Skeletal muscle satellite cell (primary cell): ENCODE measurements at regions not wholly inside any gene's neighbourhood (a gene's known extent, or its start where the extent isn't known, plus 50 kb on each side); places are given as distances from the start of the nearest gene placed in this dataset.
"Not testable (repeated sequence)": the region's sequence is repeated elsewhere in the genome, so short reads cannot be mapped to it uniquely, and the experiment has no call there.

Experiments
- H3K27me3 ChIP-seq: 2 replicates; pipeline ENCODE4 v1.7.0; 2013; ENCODE audit warnings: low read length; ENCODE audit not compliant: control insufficient read depth, insufficient read depth
- H3K36me3 ChIP-seq: 2 replicates; pipeline ENCODE4 v1.7.0; 2013; ENCODE audit warnings: mild to moderate bottlenecking, control low read depth, low read length; ENCODE audit not compliant: insufficient read depth
- H3K4me1 ChIP-seq: 2 replicates; pipeline ENCODE4 v1.7.0; 2013; ENCODE audit warnings: low read length; ENCODE audit not compliant: control insufficient read depth, insufficient read depth
- H3K4me2 ChIP-seq: 2 replicates; pipeline ENCODE4 v1.7.0; 2013; ENCODE audit warnings: mild to moderate bottlenecking, low read length
- H3K4me3 ChIP-seq: 2 replicates; pipeline ENCODE4 v1.7.0; 2013; ENCODE audit warnings: low read length
- H3K9ac ChIP-seq: 2 replicates; pipeline ENCODE4 v1.7.0; 2013; ENCODE audit warnings: mild to moderate bottlenecking, low read depth, low read length, moderate library complexity
- H3K9me3 ChIP-seq: replicated peaks from 2 replicates; pipeline ENCODE4 v1.7.0; 2013; ENCODE audit warnings: mild to moderate bottlenecking, control low read depth, low read length

- no peak overlapping the region for H3K4me3 ChIP-seq
Observed at GRCh38 chr7:142507799-142508198, 241.5 kb upstream of the PRSS1 start.

GRCh38 chr7:142507066-142507465 is 242.2 kb upstream of the PRSS1 start:
- peaks cover 80% of the 10 kb centered on the region for H3K27me3 ChIP-seq
- not testable (repeated sequence) for H3K9me3 ChIP-seq, H3K36me3 ChIP-seq, H3K4me3 ChIP-seq, H3K9ac ChIP-seq, H3K4me2 ChIP-seq, H3K4me1 ChIP-seq

More at GRCh38 chr7:142507799-142508198, 241.5 kb upstream of the PRSS1 start:
- Histone ChIP-seq H3K4me1 (no peaks in the 10 kb centered on the region), H3K27me3 (peaks cover 75% of the 10 kb centered on the region), H3K4me2 (no peak overlapping the region), H3K36me3 (no peaks in the 10 kb centered on the region), H3K9me3 (no peaks in the 10 kb centered on the region), H3K9ac (no peak overlapping the region)

- H3K4me2 ChIP-seq = no peak overlapping the region
- H3K9me3 ChIP-seq = no peaks in the 10 kb centered on the region
- no peaks in the 10 kb centered on the region for H3K4me1 ChIP-seq
- H3K4me3 ChIP-seq = no peak overlapping the region
- H3K36me3 ChIP-seq = no peaks in the 10 kb centered on the region
- peaks cover 80% of the 10 kb centered on the region for H3K27me3 ChIP-seq
- H3K9ac ChIP-seq = no peak overlapping the region
Observed at GRCh38 chr7:142506601-142507000, 242.7 kb upstream of the PRSS1 start.

GRCh38 chr7:142503949-142504348 is 245.3 kb upstream of the PRSS1 start:
- not testable (repeated sequence) for H3K4me2 ChIP-seq, H3K4me3 ChIP-seq, H3K4me1 ChIP-seq, H3K36me3 ChIP-seq, H3K9ac ChIP-seq, H3K9me3 ChIP-seq
- H3K27me3 ChIP-seq = peaks cover 83% of the 10 kb centered on the region

- Histone ChIP-seq H3K4me3 (no peak overlapping the region), H3K36me3 (no peaks in the 10 kb centered on the region), H3K9me3 (no peaks in the 10 kb centered on the region), H3K4me1 (no peaks in the 10 kb centered on the region), H3K27me3 (peaks cover 87% of the 10 kb centered on the region), H3K4me2 (no peak overlapping the region), H3K9ac (no peak overlapping the region)
Observed at GRCh38 chr7:142503036-142503435, 245.2 kb upstream of the PRSS58 start.

- Histone ChIP-seq H3K36me3 (no peaks in the 10 kb centered on the region), H3K4me2 (no peak overlapping the region)
Observed at GRCh38 chr7:142501434-142501833, 243.6 kb upstream of the PRSS58 start.

GRCh38 chr7:142500366-142500765 is 242.5 kb upstream of the PRSS58 start:
- Histone ChIP-seq H3K27me3 (peaks cover 78% of the 10 kb centered on the region), H3K4me1 (peaks cover 3% of the 10 kb centered on the region), H3K4me3 (no peak overlapping the region), H3K4me2 (no peak overlapping the region), H3K9ac (no peak overlapping the region), H3K36me3 (no peaks in the 10 kb centered on the region), H3K9me3 (no peaks in the 10 kb centered on the region)

More at GRCh38 chr7:142501434-142501833, 243.6 kb upstream of the PRSS58 start:
- Histone ChIP-seq H3K9ac (no peak overlapping the region), H3K27me3 (peaks cover 89% of the 10 kb centered on the region), H3K4me1 (no peaks in the 10 kb centered on the region), H3K9me3 (no peaks in the 10 kb centered on the region), H3K4me3 (no peak overlapping the region)

- H3K4me2 ChIP-seq = no peak overlapping the region
- no peak overlapping the region for H3K4me3 ChIP-seq
Observed at GRCh38 chr7:142499635-142500034, 241.8 kb upstream of the PRSS58 start.

GRCh38 chr7:142498364-142498763 is 240.5 kb upstream of the PRSS58 start:
- Histone ChIP-seq H3K9me3 (no peaks in the 10 kb centered on the region), H3K4me1 (peaks cover 10% of the 10 kb centered on the region), H3K9ac (no peak overlapping the region), H3K4me3 (no peak overlapping the region), H3K27me3 (peaks cover 78% of the 10 kb centered on the region), H3K36me3 (no peaks in the 10 kb centered on the region), H3K4me2 (no peak overlapping the region)

More at GRCh38 chr7:142499635-142500034, 241.8 kb upstream of the PRSS58 start:
- Histone ChIP-seq H3K9ac (no peak overlapping the region), H3K36me3 (no peaks in the 10 kb centered on the region), H3K9me3 (no peaks in the 10 kb centered on the region), H3K27me3 (peaks cover 76% of the 10 kb centered on the region), H3K4me1 (peaks cover 10% of the 10 kb centered on the region)

- peak overlapping the region; percentile 41 for H3K4me2 ChIP-seq
- H3K4me1 ChIP-seq = peaks cover 10% of the 10 kb centered on the region
- no peak overlapping the region for H3K4me3 ChIP-seq
- H3K9me3 ChIP-seq = no peaks in the 10 kb centered on the region
- H3K27me3 ChIP-seq = peaks cover 70% of the 10 kb centered on the region
- no peak overlapping the region for H3K9ac ChIP-seq
- H3K36me3 ChIP-seq = no peaks in the 10 kb centered on the region
Observed at GRCh38 chr7:142496545-142496991, 238.7 kb upstream of the PRSS58 start.

GRCh38 chr7:142495879-142496278 is 238.0 kb upstream of the PRSS58 start:
- not testable (repeated sequence) for H3K4me1 ChIP-seq, H3K9ac ChIP-seq, H3K36me3 ChIP-seq, H3K4me2 ChIP-seq, H3K9me3 ChIP-seq, H3K4me3 ChIP-seq
- H3K27me3 ChIP-seq = peaks cover 70% of the 10 kb centered on the region

GRCh38 chr7:142495301-142495700 is 237.4 kb upstream of the PRSS58 start:
- not testable (repeated sequence) for H3K36me3 ChIP-seq, H3K4me3 ChIP-seq, H3K4me2 ChIP-seq, H3K4me1 ChIP-seq, H3K9ac ChIP-seq, H3K9me3 ChIP-seq
- peaks cover 71% of the 10 kb centered on the region for H3K27me3 ChIP-seq
